Caco-2 (cell line): ENCODE measurements at regions not wholly inside any gene's neighbourhood (a gene's known extent, or its start where the extent isn't known, plus 50 kb on each side); places are given as distances from the start of the nearest gene placed in this dataset.

ENCODE experiments used
- BruUV-seq: library from RNA; stranded (reverse); fragments of 400-500 nt; replicated peaks from 2 replicates; lab custom pipeline; 2021; lab: Mats Ljungman, UMichigan
- CTCF ChIA-PET: fragments of 300-600 bp; sonication (Branson Sonifier 250); formaldehyde crosslinking; loops from one replicate; lab custom pipeline; 2022; ENCODE audit warnings: antibody characterized with exemption; lab: Charles Lee
- POLR2A ChIA-PET: fragments of 300-600 bp; sonication (Branson Sonifier 250); formaldehyde crosslinking; loops from one replicate; lab custom pipeline; 2022; ENCODE audit warnings: antibody characterized with exemption; lab: Charles Lee
- DNase-seq, 2 experiments: peaks; one replicate each; pipeline versions ENCODE4 v3.0.0 to v3.0.0-alpha.2; 2020 to 2022
- H3K27me3 ChIP-seq: replicated peaks from 2 replicates; pipeline ENCODE4 v1.6.0; 2011; ENCODE audit warnings: low read length; ENCODE audit not compliant: control insufficient read depth, insufficient read depth
- H3K36me3 ChIP-seq: 2 replicates; pipeline ENCODE4 v1.5.1; 2011; ENCODE audit warnings: low read length; ENCODE audit not compliant: control insufficient read depth, insufficient read depth
- H3K4me1 ChIP-seq: fragments of 250-450 bp; sonication (Bioruptor Pico); 2 replicates; pipeline ENCODE4 v1.5.1; 2020; ENCODE audit warnings: mild to moderate bottlenecking
- H3K4me3 ChIP-seq: 2 replicates; pipeline ENCODE4 v1.5.1; 2011; ENCODE audit warnings: low read depth, mild to moderate bottlenecking, control low read depth, low read length
- H3K9me3 ChIP-seq: fragments of 250-450 bp; sonication (Bioruptor Pico); 2 replicates; pipeline ENCODE4 v1.5.1; 2020; ENCODE audit warnings: mild to moderate bottlenecking, moderate library complexity
- H3K27ac Mint-ChIP-seq: one replicate; pipeline ENCODE4 v1.8.0; 2022; ENCODE audit warnings: mixed read lengths; ENCODE audit not compliant: unreplicated experiment
- H3K27me3 Mint-ChIP-seq: one replicate; pipeline ENCODE4 v1.8.0; 2022; ENCODE audit warnings: mixed read lengths; ENCODE audit not compliant: insufficient read depth, unreplicated experiment
- H3K36me3 Mint-ChIP-seq: one replicate; pipeline ENCODE4 v1.8.0; 2022; ENCODE audit warnings: mild to moderate bottlenecking, mixed read lengths; ENCODE audit not compliant: insufficient read depth, unreplicated experiment
- H3K4me1 Mint-ChIP-seq: one replicate; pipeline ENCODE4 v1.8.0; 2022; ENCODE audit warnings: low read depth, mixed read lengths; ENCODE audit not compliant: unreplicated experiment
- H3K4me3 Mint-ChIP-seq: one replicate; pipeline ENCODE4 v1.8.0; 2022; ENCODE audit warnings: mild to moderate bottlenecking, moderate library complexity, mixed read lengths; ENCODE audit not compliant: unreplicated experiment
- H3K9me3 Mint-ChIP-seq: one replicate; pipeline ENCODE4 v1.8.0; 2022; ENCODE audit warnings: mixed read lengths; ENCODE audit not compliant: unreplicated experiment
- intact Hi-C: fragments of 100-400 bp; cut with micrococcal nuclease; formaldehyde crosslinking; loops from one replicate; pipeline ENCODE4 v1.10.0; 2022; ENCODE audit not compliant: unreplicated experiment
- TF ChIP-seq, protein P1 (sequence below), 2 experiments: fragments of 200-600 bp in 1 of 2; IDR thresholded peaks; 1 replicate in 1 of 2; 2 replicates in 1 of 2; pipeline versions ENCODE4 v1.5.1 to v1.8.0; 2011 to 2022; ENCODE audit warnings: antibody characterized with exemption in 1 of 2, control low read depth in 1 of 2, inconsistent platforms in 1 of 2, low read depth in 1 of 2, low read length in 1 of 2, mild to moderate bottlenecking in 1 of 2, moderate library complexity in 1 of 2; ENCODE audit not compliant: insufficient read depth in 1 of 2, severe bottlenecking in 1 of 2, unreplicated experiment in 1 of 2

DNA sequence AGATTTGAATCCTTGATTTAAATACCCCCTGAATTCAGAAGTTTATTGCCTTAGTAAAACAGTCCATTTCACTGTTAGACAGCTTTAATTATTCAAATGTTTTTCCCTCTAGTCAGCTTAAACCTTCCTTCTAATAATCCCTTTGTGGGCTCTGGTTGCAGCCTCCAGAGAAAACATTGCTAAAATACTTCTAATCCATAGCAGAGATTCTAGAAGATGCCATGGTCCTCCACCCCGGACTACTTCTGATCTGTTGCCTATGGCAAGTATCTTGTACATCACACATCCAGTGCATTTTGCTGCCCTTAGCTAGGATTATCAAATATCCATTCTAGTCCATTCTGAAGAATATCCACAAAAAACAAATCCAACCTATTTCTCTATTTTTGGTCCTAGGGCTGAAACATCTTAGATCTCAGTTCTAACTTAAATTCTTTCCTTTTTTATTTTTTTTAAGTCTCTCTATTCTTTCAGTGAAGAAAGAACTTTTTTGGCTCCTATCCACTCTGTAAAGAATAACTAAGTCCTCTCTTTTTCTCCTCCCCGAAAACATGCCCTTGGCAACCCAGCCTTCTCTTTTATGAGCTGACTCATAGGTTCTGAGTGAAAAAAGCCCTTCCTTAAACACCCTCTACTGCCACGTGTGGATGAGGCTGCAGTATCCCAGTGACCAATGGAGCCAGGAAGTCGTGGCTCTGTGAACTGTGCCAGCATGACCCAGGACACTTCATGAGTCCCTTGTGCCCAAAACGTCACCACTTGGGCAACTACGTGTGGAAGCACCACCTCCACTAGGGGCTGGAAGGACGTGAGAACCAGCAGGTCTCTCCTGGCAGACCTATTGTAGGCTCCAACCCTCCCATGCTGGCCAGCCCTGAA, 349.8 kb downstream of the TNS1 start:
- no peaks in the 10 kb centered on the region for H3K27me3 Mint-ChIP-seq
- intact Hi-C loops, result no loop called here

DNA sequence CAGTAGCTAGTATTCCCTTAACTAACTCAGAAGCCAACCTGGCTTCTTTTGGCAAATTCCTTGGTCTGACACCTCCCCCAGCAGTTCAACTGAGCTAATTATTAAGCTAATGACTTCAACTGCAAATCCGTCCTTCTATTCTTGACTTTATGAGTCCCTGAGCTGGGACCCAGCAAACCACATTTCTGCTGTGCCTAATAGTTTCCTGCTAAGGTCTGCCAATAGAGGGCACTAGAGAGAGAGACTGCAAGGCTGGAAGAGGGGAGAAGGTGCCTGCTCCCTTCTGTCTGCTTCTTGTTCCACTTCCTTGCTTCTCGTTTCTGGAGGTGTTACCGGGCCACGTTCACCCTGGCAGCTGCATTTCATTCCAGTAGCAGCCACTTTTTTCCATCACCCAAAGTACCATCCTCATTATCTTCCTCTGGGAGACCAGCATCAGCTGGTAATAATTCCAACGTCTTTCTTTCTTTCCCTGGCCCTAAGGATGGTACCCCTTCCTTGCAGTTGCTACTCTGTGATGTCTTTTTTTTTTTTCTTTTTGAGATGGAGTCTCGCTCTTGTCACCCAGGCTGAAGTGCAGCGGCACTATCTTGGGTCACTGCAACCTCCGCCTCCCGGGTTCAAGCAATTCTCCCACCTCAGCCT, 352.0 kb downstream of the TNS1 start:
- no peaks in the 10 kb centered on the region for H3K36me3 Mint-ChIP-seq
- H3K4me3 ChIP-seq, result no peak overlapping the region
- TF ChIP-seq, protein P1, sequence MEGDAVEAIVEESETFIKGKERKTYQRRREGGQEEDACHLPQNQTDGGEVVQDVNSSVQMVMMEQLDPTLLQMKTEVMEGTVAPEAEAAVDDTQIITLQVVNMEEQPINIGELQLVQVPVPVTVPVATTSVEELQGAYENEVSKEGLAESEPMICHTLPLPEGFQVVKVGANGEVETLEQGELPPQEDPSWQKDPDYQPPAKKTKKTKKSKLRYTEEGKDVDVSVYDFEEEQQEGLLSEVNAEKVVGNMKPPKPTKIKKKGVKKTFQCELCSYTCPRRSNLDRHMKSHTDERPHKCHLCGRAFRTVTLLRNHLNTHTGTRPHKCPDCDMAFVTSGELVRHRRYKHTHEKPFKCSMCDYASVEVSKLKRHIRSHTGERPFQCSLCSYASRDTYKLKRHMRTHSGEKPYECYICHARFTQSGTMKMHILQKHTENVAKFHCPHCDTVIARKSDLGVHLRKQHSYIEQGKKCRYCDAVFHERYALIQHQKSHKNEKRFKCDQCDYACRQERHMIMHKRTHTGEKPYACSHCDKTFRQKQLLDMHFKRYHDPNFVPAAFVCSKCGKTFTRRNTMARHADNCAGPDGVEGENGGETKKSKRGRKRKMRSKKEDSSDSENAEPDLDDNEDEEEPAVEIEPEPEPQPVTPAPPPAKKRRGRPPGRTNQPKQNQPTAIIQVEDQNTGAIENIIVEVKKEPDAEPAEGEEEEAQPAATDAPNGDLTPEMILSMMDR (IDR thresholded peaks at IDR 0.05; ENCODE audit: insufficient read depth in 1 of 2, low read depth in 1 of 2, low read length in 1 of 2, severe bottlenecking in 1 of 2, unreplicated experiment in 1 of 2), result peak; percentile 67 to 85
- ChIA-PET POLR2A (interaction anchor here (0.8 kb wide), 1 partner anchor 34 kb away, joined by 3 read pairs; no protein-coding TSS in a partner anchor), CTCF (interaction anchor here (0.6 to 1.7 kb wide), 18 partner anchors 9 to 986 kb away, joined by 3 to 31 read pairs (median 4); no protein-coding TSS in a partner anchor)
- intact Hi-C loops, result loop anchor here (1.0 to 2.0 kb wide), 5 partner anchors 29 to 140 kb away; no protein-coding TSS in a partner anchor
- no peaks in the 10 kb centered on the region for H3K27me3 Mint-ChIP-seq
- no peaks in the 10 kb centered on the region for H3K9me3 Mint-ChIP-seq
- no peak overlapping the region for H3K4me3 Mint-ChIP-seq
- H3K27me3 ChIP-seq, result no peaks in the 10 kb centered on the region
- H3K4me1 Mint-ChIP-seq, result peaks cover 10% of the 10 kb centered on the region
- no peak overlapping the region for H3K27ac Mint-ChIP-seq
- peak; percentile 77 to 85 for DNase-seq
- no peaks in the 10 kb centered on the region for H3K9me3 ChIP-seq
- H3K4me1 ChIP-seq, result peaks cover 7% of the 10 kb centered on the region
- BruUV-seq, result no TSS peak
- H3K36me3 ChIP-seq, result no peaks in the 10 kb centered on the region

More for the DNA sequence above, 349.8 kb downstream of the TNS1 start:
- no peak overlapping the region for H3K4me3 Mint-ChIP-seq
- peaks cover 10% of the 10 kb centered on the region for H3K4me1 Mint-ChIP-seq
- no peak for DNase-seq
- H3K27ac Mint-ChIP-seq, result no peak overlapping the region
- BruUV-seq, result no TSS peak
- ChIA-PET POLR2A (no interaction called here), CTCF (interaction anchor here (0.5 kb wide), 1 partner anchor 19 kb away, joined by 3 read pairs; no protein-coding TSS in a partner anchor)
- H3K4me1 ChIP-seq, result peaks cover 7% of the 10 kb centered on the region
- H3K9me3 ChIP-seq, result no peaks in the 10 kb centered on the region
- H3K36me3 Mint-ChIP-seq, result no peaks in the 10 kb centered on the region
- TF ChIP-seq, protein P1 (IDR thresholded peaks at IDR 0.05; ENCODE audit: insufficient read depth in 1 of 2, low read depth in 1 of 2, low read length in 1 of 2, severe bottlenecking in 1 of 2, unreplicated experiment in 1 of 2), result no peak
- no peaks in the 10 kb centered on the region for H3K9me3 Mint-ChIP-seq
- no peaks in the 10 kb centered on the region for H3K36me3 ChIP-seq
- H3K27me3 ChIP-seq, result no peaks in the 10 kb centered on the region
- H3K4me3 ChIP-seq, result no peak overlapping the region

DNA sequence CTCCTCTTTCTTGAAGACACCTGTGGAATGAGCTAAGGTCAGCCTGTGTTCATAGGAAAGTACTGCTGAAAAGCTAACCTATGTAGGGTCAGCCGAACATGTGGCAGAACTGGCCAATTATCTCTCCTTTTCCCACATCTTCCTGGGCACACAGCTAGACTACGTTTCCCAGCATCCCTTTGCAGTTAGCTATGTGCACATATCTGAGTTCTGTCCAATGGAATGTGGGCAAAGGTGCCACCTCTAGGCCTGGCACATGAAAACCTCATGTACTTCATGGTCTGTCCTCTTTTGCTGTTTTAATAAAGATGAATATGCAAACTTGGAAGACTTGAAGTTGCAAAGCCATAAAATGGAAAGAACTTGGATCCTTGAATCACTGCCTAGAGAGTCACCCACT, 352.6 kb downstream of the TNS1 start:
- ChIA-PET POLR2A (interaction anchor here (0.8 kb wide), 1 partner anchor 35 kb away, joined by 3 read pairs; no protein-coding TSS in a partner anchor), CTCF (interaction anchor here (0.6 to 1.7 kb wide), 18 partner anchors 9 to 985 kb away, joined by 3 to 31 read pairs (median 4); no protein-coding TSS in a partner anchor)
- H3K27me3 Mint-ChIP-seq, result no peaks in the 10 kb centered on the region
- intact Hi-C loops, result loop anchor here (1.0 to 2.0 kb wide), 5 partner anchors 28 to 139 kb away; no protein-coding TSS in a partner anchor
- Histone ChIP-seq H3K4me3 (no peak overlapping the region), H3K36me3 (no peaks in the 10 kb centered on the region), H3K27me3 (no peaks in the 10 kb centered on the region), H3K9me3 (no peaks in the 10 kb centered on the region), H3K4me1 (peaks cover 7% of the 10 kb centered on the region)
- H3K4me3 Mint-ChIP-seq, result no peak overlapping the region
- no peaks in the 10 kb centered on the region for H3K9me3 Mint-ChIP-seq
- peaks cover 10% of the 10 kb centered on the region for H3K4me1 Mint-ChIP-seq
- TF ChIP-seq, protein P1 (IDR thresholded peaks at IDR 0.05; ENCODE audit: insufficient read depth in 1 of 2, low read depth in 1 of 2, low read length in 1 of 2, severe bottlenecking in 1 of 2, unreplicated experiment in 1 of 2), result no peak
- no TSS peak for BruUV-seq
- peak in 1 of 2 experiments; percentile 45 for DNase-seq
- H3K36me3 Mint-ChIP-seq, result no peaks in the 10 kb centered on the region
- H3K27ac Mint-ChIP-seq, result no peak overlapping the region
